Stimulated activated naive B cell treated with anti-CD40 and anti-IgM and Interleukin-4, amounts not matched to agents 10 μg/mL and 1 μg/mL and 100 μg/mL, for 72 hours (primary cell): ENCODE measurements at regions not wholly inside any gene's neighbourhood (a gene's known extent, or its start where the extent isn't known, plus 50 kb on each side); places are given as distances from the start of the nearest gene placed in this dataset.

Experiments used
- ATAC-seq, 2 donors: fragments of 150-1000 bp; cut with Tn5 transposase; replicated peaks; 2 replicates each; pipeline ENCODE4 v1.10.0; 2021; ENCODE audit warnings: moderate library complexity in 1 of 2
- DNase-seq: peaks from one replicate; pipeline ENCODE4 v3.0.0; 2021
- H3K27ac Mint-ChIP-seq: one replicate; pipeline ENCODE4 v1.8.0; 2022; ENCODE audit warnings: mild to moderate bottlenecking, mixed read lengths
- H3K27me3 Mint-ChIP-seq, 2 donors: one replicate each; pipeline ENCODE4 v1.8.0; 2022; ENCODE audit warnings: mixed read lengths in 2 of 2
- H3K36me3 Mint-ChIP-seq, 2 donors: one replicate each; pipeline ENCODE4 v1.8.0; 2022; ENCODE audit warnings: mixed read lengths in 2 of 2, mild to moderate bottlenecking in 1 of 2
- H3K4me1 Mint-ChIP-seq, 2 donors: one replicate each; pipeline ENCODE4 v1.8.0; 2022; ENCODE audit warnings: mixed read lengths in 2 of 2, mild to moderate bottlenecking in 1 of 2
- H3K4me3 Mint-ChIP-seq, 2 donors: one replicate each; pipeline ENCODE4 v1.8.0; 2022; ENCODE audit warnings: mild to moderate bottlenecking in 2 of 2, mixed read lengths in 2 of 2, moderate library complexity in 1 of 2
- H3K9me3 Mint-ChIP-seq, 2 donors: one replicate each; pipeline ENCODE4 v1.8.0; 2022; ENCODE audit warnings: mixed read lengths in 2 of 2, mild to moderate bottlenecking in 1 of 2

GRCh38 chr5:84817953-84818352 lies 433.3 kb upstream of the EDIL3 start:
- no peaks in the 10 kb centered on the region for H3K4me1 Mint-ChIP-seq
- peaks cover 0 to 1% of the 10 kb centered on the region in 2 donors for H3K9me3 Mint-ChIP-seq
- no peak overlapping the region for H3K27ac Mint-ChIP-seq
- no peak for ATAC-seq
- no peaks in the 10 kb centered on the region for H3K27me3 Mint-ChIP-seq
- no peak for DNase-seq
- no peaks in the 10 kb centered on the region for H3K36me3 Mint-ChIP-seq
- H3K4me3 Mint-ChIP-seq = no peak overlapping the region

- no peak for DNase-seq
- ATAC-seq = no peak
- H3K27me3 Mint-ChIP-seq = no peaks in the 10 kb centered on the region
- peaks cover 0 to 4% of the 10 kb centered on the region in 2 donors for H3K9me3 Mint-ChIP-seq
- no peaks in the 10 kb centered on the region for H3K36me3 Mint-ChIP-seq
- no peaks in the 10 kb centered on the region for H3K4me1 Mint-ChIP-seq
- no peak overlapping the region for H3K4me3 Mint-ChIP-seq
- no peak overlapping the region for H3K27ac Mint-ChIP-seq
These were observed 432.3 kb upstream of the EDIL3 start for GRCh38 chr5:84816746-84817547.

DNA sequence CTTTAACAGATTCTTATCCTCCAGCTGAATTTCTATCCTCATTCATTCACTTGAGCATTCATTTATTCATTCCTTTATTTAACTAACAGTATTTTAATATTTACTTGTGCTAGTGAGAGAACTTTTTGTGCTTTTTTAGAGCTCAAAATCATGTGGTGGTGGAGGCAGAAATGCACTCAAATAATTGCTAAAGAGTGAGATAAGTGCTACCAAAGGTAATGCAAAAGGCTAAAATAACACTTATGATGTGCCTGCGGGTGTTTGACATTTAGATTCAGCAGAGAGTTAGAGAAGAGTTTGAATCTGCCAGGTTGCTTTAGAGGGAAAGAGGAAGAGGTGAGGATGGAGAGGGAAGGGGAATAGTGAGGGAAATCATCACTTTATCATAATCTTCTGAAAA lies 431.5 kb upstream of the EDIL3 start:
- DNase-seq (no peak), ATAC-seq (no peak)
- Mint-ChIP-seq H3K4me1 (no peaks in the 10 kb centered on the region), H3K9me3 (peaks cover 0 to 5% of the 10 kb centered on the region in 2 donors), H3K27ac (no peak overlapping the region), H3K36me3 (no peaks in the 10 kb centered on the region), H3K4me3 (no peak overlapping the region), H3K27me3 (no peaks in the 10 kb centered on the region)

- H3K4me3 Mint-ChIP-seq = no peak overlapping the region
- H3K27me3 Mint-ChIP-seq = no peaks in the 10 kb centered on the region
- no peaks in the 10 kb centered on the region for H3K4me1 Mint-ChIP-seq
- H3K9me3 Mint-ChIP-seq = peaks cover 0 to 6% of the 10 kb centered on the region in 2 donors
- ATAC-seq = no peak
- H3K36me3 Mint-ChIP-seq = no peaks in the 10 kb centered on the region
- H3K27ac Mint-ChIP-seq = no peak overlapping the region
- no peak for DNase-seq
These were observed 420.8 kb upstream of the EDIL3 start for GRCh38 chr5:84805473-84805872.

- peaks cover 3% of the 10 kb centered on the region in 2 donors for H3K9me3 Mint-ChIP-seq
- no peaks in the 10 kb centered on the region for H3K4me1 Mint-ChIP-seq
- H3K36me3 Mint-ChIP-seq = no peaks in the 10 kb centered on the region
- H3K27me3 Mint-ChIP-seq = no peaks in the 10 kb centered on the region
- ATAC-seq = no peak
- no peak overlapping the region for H3K4me3 Mint-ChIP-seq
- DNase-seq = no peak
- no peak overlapping the region for H3K27ac Mint-ChIP-seq
These were observed 411.7 kb upstream of the EDIL3 start for GRCh38 chr5:84796399-84796798.

GRCh38 chr5:84794486-84795035 lies 409.9 kb upstream of the EDIL3 start:
- Mint-ChIP-seq H3K27ac (no peak overlapping the region), H3K36me3 (no peaks in the 10 kb centered on the region), H3K27me3 (no peaks in the 10 kb centered on the region), H3K4me1 (no peaks in the 10 kb centered on the region), H3K4me3 (no peak overlapping the region), H3K9me3 (peaks cover 0 to 4% of the 10 kb centered on the region in 2 donors)
- ATAC-seq (no peak), DNase-seq (no peak)

GRCh38 chr5:84791730-84792129 lies 407.1 kb upstream of the EDIL3 start:
- Mint-ChIP-seq H3K36me3 (no peaks in the 10 kb centered on the region), H3K9me3 (peaks cover 0 to 5% of the 10 kb centered on the region in 2 donors), H3K27ac (no peak overlapping the region), H3K4me3 (no peak overlapping the region), H3K27me3 (no peaks in the 10 kb centered on the region), H3K4me1 (no peaks in the 10 kb centered on the region)
- ATAC-seq = no peak
- no peak for DNase-seq

- ATAC-seq (no peak), DNase-seq (no peak)
- Mint-ChIP-seq H3K36me3 (no peaks in the 10 kb centered on the region), H3K9me3 (peaks cover 0 to 3% of the 10 kb centered on the region in 2 donors), H3K4me3 (no peak overlapping the region), H3K27me3 (no peaks in the 10 kb centered on the region), H3K4me1 (no peaks in the 10 kb centered on the region), H3K27ac (no peak overlapping the region)
These were observed 406.5 kb upstream of the EDIL3 start for GRCh38 chr5:84791138-84791537.

DNA sequence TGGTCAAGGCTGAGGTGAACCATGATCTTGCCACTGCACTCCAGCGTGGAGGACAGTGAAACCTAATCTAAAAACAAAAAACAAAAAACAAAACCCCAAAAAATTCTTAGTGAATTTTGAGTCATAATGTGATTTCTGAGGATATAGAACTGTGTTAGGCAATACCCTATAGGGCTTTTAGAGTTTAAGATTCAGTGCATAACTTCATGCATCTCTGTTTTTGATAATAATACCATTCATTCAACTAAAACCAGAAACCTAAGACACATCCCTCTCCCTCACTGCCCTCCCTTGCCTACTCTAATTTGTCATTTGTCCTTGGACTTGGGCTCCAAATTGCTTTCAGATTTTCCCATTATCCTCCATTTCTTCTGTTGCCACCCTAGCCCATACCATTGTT lies 405.7 kb upstream of the EDIL3 start:
- Mint-ChIP-seq H3K4me1 (no peaks in the 10 kb centered on the region), H3K4me3 (no peak overlapping the region), H3K27me3 (no peaks in the 10 kb centered on the region), H3K9me3 (peaks cover 0 to 3% of the 10 kb centered on the region in 2 donors), H3K36me3 (no peaks in the 10 kb centered on the region), H3K27ac (no peak overlapping the region)
- DNase-seq = no peak
- no peak for ATAC-seq

DNA sequence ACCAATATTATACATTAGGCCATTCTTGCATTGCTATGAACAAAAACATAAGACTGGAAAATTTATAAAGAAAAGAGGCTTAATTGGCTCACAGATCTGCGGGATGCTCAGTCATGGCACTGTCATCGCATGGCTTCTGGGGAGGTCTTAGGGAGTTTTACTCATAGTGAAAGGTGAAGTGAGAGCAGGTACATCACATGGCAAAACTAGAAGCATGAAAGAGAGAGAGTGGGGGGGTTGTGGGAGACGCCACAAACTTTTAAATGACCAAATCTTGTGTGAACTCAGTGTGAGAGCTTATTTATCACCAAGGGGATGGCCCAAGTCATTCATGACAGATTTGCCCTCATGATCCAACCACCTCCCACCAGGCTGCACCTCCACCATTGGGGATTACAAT lies 398.3 kb upstream of the EDIL3 start:
- no peaks in the 10 kb centered on the region for H3K27me3 Mint-ChIP-seq
- no peaks in the 10 kb centered on the region for H3K36me3 Mint-ChIP-seq
- peak in 1 of 2 donors; percentile 27 for ATAC-seq
- H3K4me1 Mint-ChIP-seq = no peaks in the 10 kb centered on the region
- H3K27ac Mint-ChIP-seq = no peak overlapping the region
- peaks cover 0 to 4% of the 10 kb centered on the region in 2 donors for H3K9me3 Mint-ChIP-seq
- no peak overlapping the region for H3K4me3 Mint-ChIP-seq
- no peak for DNase-seq

DNA sequence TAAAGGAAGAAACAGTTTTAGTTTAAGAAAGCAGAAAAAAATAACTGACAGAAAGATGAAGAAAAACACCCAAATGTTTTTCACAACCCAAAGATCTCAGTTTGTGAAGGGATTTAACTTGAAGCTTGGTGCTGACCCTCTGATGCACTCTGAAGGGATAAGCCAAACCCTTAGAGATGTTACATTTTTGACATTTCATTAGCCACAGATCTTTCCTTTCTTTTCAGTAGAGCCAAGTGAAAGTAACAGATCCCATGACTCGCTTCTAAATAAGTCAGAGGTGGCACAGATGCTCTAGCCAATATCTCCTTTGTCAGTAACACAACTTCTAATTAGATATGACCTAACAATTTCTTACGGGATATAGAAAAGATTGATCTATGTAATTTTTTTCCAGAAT lies 394.5 kb upstream of the EDIL3 start:
- H3K27ac Mint-ChIP-seq = no peak overlapping the region
- no peaks in the 10 kb centered on the region for H3K36me3 Mint-ChIP-seq
- no peaks in the 10 kb centered on the region for H3K4me1 Mint-ChIP-seq
- H3K9me3 Mint-ChIP-seq = peaks cover 0 to 4% of the 10 kb centered on the region in 2 donors
- H3K4me3 Mint-ChIP-seq = no peak overlapping the region
- ATAC-seq (no peak), DNase-seq (no peak)
- H3K27me3 Mint-ChIP-seq = no peaks in the 10 kb centered on the region

DNA sequence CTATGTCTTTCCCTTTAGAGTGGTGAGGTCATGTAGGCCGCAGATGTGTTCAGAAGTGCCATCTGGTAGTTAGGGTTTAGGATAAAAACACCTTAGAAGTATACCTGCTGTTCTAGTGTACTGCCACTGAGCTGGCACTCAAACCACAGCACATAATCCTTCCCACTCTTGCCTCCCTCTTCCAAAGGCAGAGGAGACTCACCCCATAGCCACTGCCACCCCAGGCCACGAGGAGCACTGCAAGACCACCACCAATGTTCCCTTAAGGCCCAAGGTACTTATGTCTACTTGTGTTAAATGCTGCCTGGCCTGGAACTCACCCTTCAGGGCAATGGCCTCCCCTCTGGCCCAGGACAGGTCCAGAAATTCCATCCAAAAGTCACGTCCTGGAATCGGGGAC lies 379.5 kb upstream of the EDIL3 start:
- no peak for DNase-seq
- no peaks in the 10 kb centered on the region for H3K4me1 Mint-ChIP-seq
- ATAC-seq = no peak
- H3K27me3 Mint-ChIP-seq = no peaks in the 10 kb centered on the region
- H3K4me3 Mint-ChIP-seq = no peak overlapping the region
- no peak overlapping the region for H3K27ac Mint-ChIP-seq
- H3K36me3 Mint-ChIP-seq = no peaks in the 10 kb centered on the region
- H3K9me3 Mint-ChIP-seq = peaks cover 0 to 4% of the 10 kb centered on the region in 2 donors

DNA sequence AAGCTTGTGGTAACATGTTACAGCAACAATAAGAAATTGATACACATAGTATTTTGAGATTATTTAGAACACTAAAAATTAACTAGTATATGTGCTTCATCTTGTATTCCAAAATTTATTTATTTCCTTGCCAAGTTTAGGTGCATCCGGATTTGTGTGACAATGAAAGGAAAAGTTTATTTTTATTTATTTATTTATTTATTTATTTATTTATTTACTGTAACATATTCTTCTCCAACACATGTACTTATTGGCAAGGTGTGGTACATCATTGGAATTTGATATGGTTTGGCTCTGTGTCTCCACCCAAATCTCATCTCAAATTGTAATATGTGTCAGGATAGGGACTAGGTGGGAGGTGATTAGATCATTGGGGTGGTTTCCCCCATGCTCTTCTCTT lies 373.3 kb upstream of the EDIL3 start:
- Mint-ChIP-seq H3K4me3 (no peak overlapping the region), H3K27me3 (no peaks in the 10 kb centered on the region), H3K9me3 (peaks cover 0 to 1% of the 10 kb centered on the region in 2 donors), H3K27ac (no peak overlapping the region), H3K36me3 (no peaks in the 10 kb centered on the region), H3K4me1 (no peaks in the 10 kb centered on the region)
- DNase-seq (no peak), ATAC-seq (no peak)

DNA sequence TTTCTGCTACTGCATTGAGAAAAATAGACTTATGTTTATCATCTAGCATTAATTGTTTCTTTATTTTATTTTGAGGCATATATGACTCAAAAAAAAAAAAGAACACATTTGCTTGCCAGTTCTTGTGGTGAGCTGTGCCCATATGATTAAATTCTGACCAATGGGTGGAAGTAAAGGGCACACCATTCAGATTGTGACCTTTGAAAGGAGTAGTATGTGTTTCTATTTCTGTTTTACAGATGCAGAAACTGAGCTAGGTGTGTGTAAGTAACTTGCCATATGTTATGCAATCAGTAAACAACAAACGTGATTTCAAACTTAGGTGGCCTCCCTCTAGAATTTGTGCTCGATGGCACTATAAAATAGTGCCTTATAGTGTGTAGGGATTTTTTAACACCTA lies 368.1 kb upstream of the EDIL3 start:
- Mint-ChIP-seq H3K27me3 (no peaks in the 10 kb centered on the region), H3K36me3 (no peaks in the 10 kb centered on the region), H3K4me1 (no peaks in the 10 kb centered on the region), H3K27ac (no peak overlapping the region), H3K4me3 (no peak overlapping the region), H3K9me3 (peaks cover 0 to 1% of the 10 kb centered on the region in 2 donors)
- ATAC-seq = no peak
- DNase-seq = no peak

DNA sequence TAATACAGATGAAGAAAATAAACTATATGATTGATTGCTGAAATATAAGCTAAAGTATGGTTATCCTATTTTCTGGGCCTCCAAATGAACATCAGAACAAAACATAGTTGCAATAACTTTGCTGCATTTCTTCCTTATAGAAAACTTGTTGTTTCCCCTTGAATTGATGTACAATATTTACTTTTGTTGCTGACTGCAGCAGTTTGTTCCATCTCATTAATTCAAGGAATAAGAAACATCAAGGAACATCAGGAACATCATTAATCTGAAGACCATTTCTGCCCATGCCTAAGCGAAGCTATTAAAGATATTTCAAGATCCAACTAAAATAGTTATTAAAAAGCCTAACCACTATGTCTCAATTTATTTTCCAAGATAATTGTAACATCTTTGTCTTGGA lies 363.6 kb upstream of the EDIL3 start:
- no peak overlapping the region for H3K27ac Mint-ChIP-seq
- H3K4me3 Mint-ChIP-seq = no peak overlapping the region
- DNase-seq (no peak), ATAC-seq (no peak)
- H3K9me3 Mint-ChIP-seq = peaks cover 1 to 3% of the 10 kb centered on the region in 2 donors
- no peaks in the 10 kb centered on the region for H3K36me3 Mint-ChIP-seq
- H3K4me1 Mint-ChIP-seq = no peaks in the 10 kb centered on the region
- H3K27me3 Mint-ChIP-seq = no peaks in the 10 kb centered on the region
